CD8-positive, alpha-beta memory T cell (primary cell): ENCODE measurements at regions not wholly inside any gene's neighbourhood (a gene's known extent, or its start where the extent isn't known, plus 50 kb on each side); places are given as distances from the start of the nearest gene placed in this dataset.
"Not testable (repeated sequence)": the region's sequence is repeated elsewhere in the genome, so short reads cannot be mapped to it uniquely, and the experiment has no call there.

ENCODE experiments used
- CTCF ChIA-PET: fragments of 350-600 bp; sonication (Branson Sonifier 250); formaldehyde crosslinking; loops from one replicate; lab custom pipeline; 2021; ENCODE audit warnings: antibody characterized with exemption; lab: Charles Lee
- POLR2A ChIA-PET: fragments of 350-600 bp; sonication (Branson Sonifier 250); formaldehyde crosslinking; loops from one replicate; lab custom pipeline; 2021; ENCODE audit warnings: antibody characterized with exemption; lab: Charles Lee
- DNase-seq, 5 donors: peaks; one replicate each; pipeline versions ENCODE4 v3.0.0 to v3.0.0-alpha.2; 2020 to 2022; ENCODE audit warnings: mixed read lengths in 1 of 5
- H3K27ac ChIP-seq: one replicate; pipeline ENCODE4 v1.7.0; 2013; ENCODE audit warnings: low read depth, mild to moderate bottlenecking, low read length, moderate library complexity
- H3K27me3 ChIP-seq: 2 replicates; pipeline ENCODE4 v1.7.0; 2013; ENCODE audit warnings: low read length, mild to moderate bottlenecking; ENCODE audit not compliant: insufficient read depth, poor library complexity, severe bottlenecking
- H3K36me3 ChIP-seq: 2 replicates; pipeline ENCODE4 v1.7.0; 2013; ENCODE audit warnings: mild to moderate bottlenecking, low read length, moderate library complexity; ENCODE audit not compliant: insufficient read depth
- H3K4me1 ChIP-seq: 2 replicates; pipeline ENCODE4 v1.7.0; 2013; ENCODE audit warnings: mild to moderate bottlenecking, low read length, moderate library complexity; ENCODE audit not compliant: insufficient read depth
- H3K4me3 ChIP-seq: 2 replicates; pipeline ENCODE4 v1.7.0; 2013; ENCODE audit warnings: mild to moderate bottlenecking, low read length
- H3K9me3 ChIP-seq: 2 replicates; pipeline ENCODE4 v1.7.0; 2013; ENCODE audit warnings: mild to moderate bottlenecking, low read length
- H3K27ac Mint-ChIP-seq, 8 donors: one replicate each; pipeline ENCODE4 v1.8.0; 2020 to 2021; ENCODE audit warnings: mixed read lengths in 8 of 8, mild to moderate bottlenecking in 6 of 8, inconsistent platforms in 3 of 8, moderate library complexity in 3 of 8
- H3K27me3 Mint-ChIP-seq, 2 donors: one replicate each; pipeline ENCODE4 v1.8.0; 2020 to 2021; ENCODE audit warnings: mixed read lengths in 2 of 2, mild to moderate bottlenecking in 1 of 2, moderate library complexity in 1 of 2
- H3K36me3 Mint-ChIP-seq, 3 donors: one replicate each; pipeline ENCODE4 v1.8.0; 2020 to 2021; ENCODE audit warnings: mixed read lengths in 3 of 3, inconsistent platforms in 1 of 3, mild to moderate bottlenecking in 1 of 3
- H3K4me1 Mint-ChIP-seq, 3 donors: one replicate each; pipeline ENCODE4 v1.8.0; 2020 to 2021; ENCODE audit warnings: mixed read lengths in 3 of 3, inconsistent platforms in 1 of 3, mild to moderate bottlenecking in 1 of 3
- H3K4me3 Mint-ChIP-seq, 7 donors: one replicate each; pipeline ENCODE4 v1.8.0; 2020 to 2021; ENCODE audit warnings: mixed read lengths in 7 of 7, mild to moderate bottlenecking in 6 of 7, moderate library complexity in 4 of 7, inconsistent platforms in 2 of 7
- H3K9me3 Mint-ChIP-seq, 5 donors: one replicate each; pipeline ENCODE4 v1.8.0; 2020 to 2022; ENCODE audit warnings: mixed read lengths in 5 of 5, mild to moderate bottlenecking in 3 of 5, moderate library complexity in 2 of 5, inconsistent platforms in 1 of 5

GRCh38 chr15:62278534-62278933, 113.4 kb upstream of the C2CD4B start:
- Mint-ChIP-seq H3K4me3 (no peak overlapping the region), H3K4me1 (no peaks in the 10 kb centered on the region), H3K27ac (no peak overlapping the region), H3K27me3 (peaks cover 7 to 39% of the 10 kb centered on the region in 2 donors), H3K36me3 (no peaks in the 10 kb centered on the region), H3K9me3 (peaks cover 0 to 3% (median 0%) of the 10 kb centered on the region in 5 donors)
- ChIA-PET CTCF (no interaction called here), POLR2A (no interaction called here)
- H3K4me3 ChIP-seq: no peak overlapping the region
- no peaks in the 10 kb centered on the region for H3K9me3 ChIP-seq
- no peak overlapping the region for H3K27ac ChIP-seq
- no peak for DNase-seq
- H3K36me3 ChIP-seq: no peaks in the 10 kb centered on the region
- H3K27me3 ChIP-seq: no peaks in the 10 kb centered on the region
- H3K4me1 ChIP-seq: no peaks in the 10 kb centered on the region

- H3K27me3 Mint-ChIP-seq: peaks cover 7 to 39% of the 10 kb centered on the region in 2 donors
- H3K4me3 ChIP-seq: no peak overlapping the region
- H3K4me3 Mint-ChIP-seq: no peak overlapping the region
- POLR2A ChIA-PET: no interaction called here
- no peaks in the 10 kb centered on the region for H3K4me1 ChIP-seq
- peaks cover 0 to 3% (median 0%) of the 10 kb centered on the region in 5 donors for H3K9me3 Mint-ChIP-seq
- no peaks in the 10 kb centered on the region for H3K27me3 ChIP-seq
- H3K27ac Mint-ChIP-seq: no peak overlapping the region
- H3K36me3 Mint-ChIP-seq: no peaks in the 10 kb centered on the region
- H3K27ac ChIP-seq: no peak overlapping the region
- DNase-seq: no peak
- no peaks in the 10 kb centered on the region for H3K4me1 Mint-ChIP-seq
- no peaks in the 10 kb centered on the region for H3K9me3 ChIP-seq
- H3K36me3 ChIP-seq: no peaks in the 10 kb centered on the region
- CTCF ChIA-PET: no interaction called here
Measured at GRCh38 chr15:62279041-62279440, 114.0 kb upstream of the C2CD4B start.

GRCh38 chr15:62280625-62281024, 115.5 kb upstream of the C2CD4B start:
- no peak overlapping the region for H3K27ac Mint-ChIP-seq

GRCh38 chr15:62281801-62282200, 116.7 kb upstream of the C2CD4B start:
- H3K27ac Mint-ChIP-seq, H3K27me3 ChIP-seq, H3K4me1 ChIP-seq, H3K36me3 ChIP-seq, H3K4me1 Mint-ChIP-seq, H3K4me3 Mint-ChIP-seq, H3K9me3 ChIP-seq, POLR2A ChIA-PET, H3K4me3 ChIP-seq, H3K9me3 Mint-ChIP-seq, DNase-seq, CTCF ChIA-PET, H3K36me3 Mint-ChIP-seq, H3K27ac ChIP-seq: not testable (repeated sequence)
- peaks cover 13 to 44% of the 10 kb centered on the region in 2 donors for H3K27me3 Mint-ChIP-seq

More at GRCh38 chr15:62280625-62281024, 115.5 kb upstream of the C2CD4B start:
- ChIA-PET CTCF (no interaction called here), POLR2A (no interaction called here)
- H3K27me3 ChIP-seq: no peaks in the 10 kb centered on the region
- H3K4me1 ChIP-seq: no peaks in the 10 kb centered on the region
- peaks cover 0 to 3% (median 0%) of the 10 kb centered on the region in 5 donors for H3K9me3 Mint-ChIP-seq
- H3K9me3 ChIP-seq: no peaks in the 10 kb centered on the region
- no peaks in the 10 kb centered on the region for H3K36me3 Mint-ChIP-seq
- DNase-seq: no peak
- no peak overlapping the region for H3K4me3 ChIP-seq
- H3K4me3 Mint-ChIP-seq: no peak overlapping the region
- no peaks in the 10 kb centered on the region for H3K4me1 Mint-ChIP-seq
- peaks cover 10 to 46% of the 10 kb centered on the region in 2 donors for H3K27me3 Mint-ChIP-seq
- no peaks in the 10 kb centered on the region for H3K36me3 ChIP-seq
- H3K27ac ChIP-seq: no peak overlapping the region

- ChIA-PET CTCF (no interaction called here), POLR2A (no interaction called here)
- no peak overlapping the region for H3K27ac ChIP-seq
- no peak overlapping the region for H3K4me3 ChIP-seq
- no peaks in the 10 kb centered on the region for H3K36me3 Mint-ChIP-seq
- H3K9me3 Mint-ChIP-seq: no peaks in the 10 kb centered on the region
- H3K9me3 ChIP-seq: no peaks in the 10 kb centered on the region
- H3K27me3 Mint-ChIP-seq: peaks cover 15 to 55% of the 10 kb centered on the region in 2 donors
- H3K27me3 ChIP-seq: no peaks in the 10 kb centered on the region
- H3K4me3 Mint-ChIP-seq: no peak overlapping the region
- H3K36me3 ChIP-seq: no peaks in the 10 kb centered on the region
- H3K4me1 Mint-ChIP-seq: no peaks in the 10 kb centered on the region
- H3K27ac Mint-ChIP-seq: peak overlapping the region in 1 of 8 donors; percentile 43
- DNase-seq: no peak
- no peaks in the 10 kb centered on the region for H3K4me1 ChIP-seq
Measured at GRCh38 chr15:62287066-62287857, 122.2 kb upstream of the C2CD4B start.

- ChIA-PET CTCF (no interaction called here), POLR2A (interaction anchor here (0.7 kb wide), 1 partner anchor 637 kb away, joined by 4 read pairs; no protein-coding TSS in a partner anchor)
- Histone ChIP-seq H3K9me3 (no peaks in the 10 kb centered on the region), H3K4me1 (no peaks in the 10 kb centered on the region), H3K36me3 (no peaks in the 10 kb centered on the region), H3K4me3 (no peak overlapping the region), H3K27me3 (no peaks in the 10 kb centered on the region), H3K27ac (no peak overlapping the region)
- Mint-ChIP-seq H3K36me3 (no peaks in the 10 kb centered on the region), H3K4me1 (no peaks in the 10 kb centered on the region), H3K27ac (no peak overlapping the region), H3K9me3 (no peaks in the 10 kb centered on the region), H3K27me3 (peaks cover 15 to 56% of the 10 kb centered on the region in 2 donors), H3K4me3 (no peak overlapping the region)
- DNase-seq: no peak
Measured at GRCh38 chr15:62288361-62289017, 123.4 kb upstream of the C2CD4B start.

- H3K9me3 Mint-ChIP-seq: no peaks in the 10 kb centered on the region
- H3K4me1 Mint-ChIP-seq: no peaks in the 10 kb centered on the region
- Histone ChIP-seq H3K4me3 (no peak overlapping the region), H3K27me3 (no peaks in the 10 kb centered on the region), H3K9me3 (no peaks in the 10 kb centered on the region), H3K27ac (no peak overlapping the region), H3K36me3 (no peaks in the 10 kb centered on the region), H3K4me1 (no peaks in the 10 kb centered on the region)
- H3K27me3 Mint-ChIP-seq: peaks cover 16 to 58% of the 10 kb centered on the region in 2 donors
- POLR2A ChIA-PET: no interaction called here
- peaks cover 0 to 1% (median 0%) of the 10 kb centered on the region in 3 donors for H3K36me3 Mint-ChIP-seq
- H3K27ac Mint-ChIP-seq: no peak overlapping the region
- no peak for DNase-seq
- CTCF ChIA-PET: no interaction called here
- H3K4me3 Mint-ChIP-seq: no peak overlapping the region
Measured at GRCh38 chr15:62291262-62291661, 126.2 kb upstream of the C2CD4B start.

- Mint-ChIP-seq H3K36me3 (peaks cover 0 to 1% (median 0%) of the 10 kb centered on the region in 3 donors), H3K27ac (no peak overlapping the region), H3K27me3 (peaks cover 25 to 48% of the 10 kb centered on the region in 2 donors), H3K9me3 (no peaks in the 10 kb centered on the region), H3K4me1 (no peaks in the 10 kb centered on the region), H3K4me3 (no peak overlapping the region)
- Histone ChIP-seq H3K4me1 (no peaks in the 10 kb centered on the region), H3K36me3 (no peaks in the 10 kb centered on the region), H3K27ac (no peak overlapping the region), H3K4me3 (no peak overlapping the region), H3K9me3 (no peaks in the 10 kb centered on the region), H3K27me3 (no peaks in the 10 kb centered on the region)
- ChIA-PET CTCF (no interaction called here), POLR2A (no interaction called here)
- DNase-seq: no peak
Measured at GRCh38 chr15:62296756-62297507, 131.8 kb upstream of the C2CD4B start.
